ENCODE measurements at regions not wholly inside any gene's neighbourhood (a gene's known extent, or its start where the extent isn't known, plus 50 kb on each side); places are given as distances from the start of the nearest gene placed in this dataset.

- no peak overlapping the region for H3K27ac ChIP-seq (ENCODE audit: low read depth in 1 of 2, low read length in 2 of 2)
- Mint-ChIP-seq H3K9me3 (peaks cover 0 to 13% (median 3%) of the 10 kb centered on the region in 7 donors), H3K36me3 (no peaks in the 10 kb centered on the region), H3K27ac (no peak overlapping the region), H3K27me3 (ENCODE audit: low read depth in 3 of 3) (peaks cover 0 to 1% (median 0%) of the 10 kb centered on the region in 3 donors), H3K4me1 (no peaks in the 10 kb centered on the region), H3K4me3 (no peak overlapping the region)
- H3K27me3 ChIP-seq (ENCODE audit: control insufficient read depth in 2 of 2, insufficient read depth in 2 of 2, low read length in 2 of 2), result no peaks in the 10 kb centered on the region
- no peak overlapping the region for H3K4me3 ChIP-seq (replicated peaks in 1 of 3; ENCODE audit: low read depth in 2 of 3, low read length in 3 of 3)
- no peak overlapping the region for H3K4me2 ChIP-seq (replicated peaks; ENCODE audit: extremely low read depth, low read length, poor library complexity, severe bottlenecking)
- DNase-seq, result no peak
- intact Hi-C loops (cut with micrococcal nuclease), result no loop called here
- TF ChIP-seq, protein P1, sequence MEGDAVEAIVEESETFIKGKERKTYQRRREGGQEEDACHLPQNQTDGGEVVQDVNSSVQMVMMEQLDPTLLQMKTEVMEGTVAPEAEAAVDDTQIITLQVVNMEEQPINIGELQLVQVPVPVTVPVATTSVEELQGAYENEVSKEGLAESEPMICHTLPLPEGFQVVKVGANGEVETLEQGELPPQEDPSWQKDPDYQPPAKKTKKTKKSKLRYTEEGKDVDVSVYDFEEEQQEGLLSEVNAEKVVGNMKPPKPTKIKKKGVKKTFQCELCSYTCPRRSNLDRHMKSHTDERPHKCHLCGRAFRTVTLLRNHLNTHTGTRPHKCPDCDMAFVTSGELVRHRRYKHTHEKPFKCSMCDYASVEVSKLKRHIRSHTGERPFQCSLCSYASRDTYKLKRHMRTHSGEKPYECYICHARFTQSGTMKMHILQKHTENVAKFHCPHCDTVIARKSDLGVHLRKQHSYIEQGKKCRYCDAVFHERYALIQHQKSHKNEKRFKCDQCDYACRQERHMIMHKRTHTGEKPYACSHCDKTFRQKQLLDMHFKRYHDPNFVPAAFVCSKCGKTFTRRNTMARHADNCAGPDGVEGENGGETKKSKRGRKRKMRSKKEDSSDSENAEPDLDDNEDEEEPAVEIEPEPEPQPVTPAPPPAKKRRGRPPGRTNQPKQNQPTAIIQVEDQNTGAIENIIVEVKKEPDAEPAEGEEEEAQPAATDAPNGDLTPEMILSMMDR (IDR thresholded peaks at IDR 0.05), result no peak
- no peaks in the 10 kb centered on the region for H3K4me1 ChIP-seq (ENCODE audit: control insufficient read depth in 1 of 2, insufficient read depth in 2 of 2, low read length in 2 of 2)
- no peak overlapping the region for H2AFZ ChIP-seq (ENCODE audit: insufficient read depth, low read depth, low read length, poor library complexity, severe bottlenecking)
- H3K36me3 ChIP-seq (replicated peaks in 1 of 2; ENCODE audit: control insufficient read depth in 1 of 2, insufficient read depth in 2 of 2, low read length in 2 of 2), result no peaks in the 10 kb centered on the region
- no peaks in the 10 kb centered on the region for H3K79me2 ChIP-seq (ENCODE audit: insufficient read depth, low read length)
- no peak overlapping the region for H3K9ac ChIP-seq (ENCODE audit: insufficient read depth, low read length, poor library complexity, severe bottlenecking)
- no peaks in the 10 kb centered on the region for H4K20me1 ChIP-seq (ENCODE audit: insufficient read depth, low read length)
- peaks cover 6 to 7% of the 10 kb centered on the region in 2 donors for H3K9me3 ChIP-seq (replicated peaks in 1 of 2; ENCODE audit: control insufficient read depth in 1 of 2, insufficient read depth in 1 of 2, low read length in 2 of 2)
Measured at GRCh38 chr4:35464964-35465528, 779.3 kb downstream of the ARAP2 start.

GRCh38 chr4:35491093-35491492 lies 753.2 kb downstream of the ARAP2 start:
- H3K27me3 Mint-ChIP-seq (ENCODE audit: low read depth in 3 of 3), result no peaks in the 10 kb centered on the region
- H3K4me1 Mint-ChIP-seq, result no peaks in the 10 kb centered on the region
- no peak overlapping the region for H2AFZ ChIP-seq (ENCODE audit: insufficient read depth, low read depth, low read length, poor library complexity, severe bottlenecking)

More at GRCh38 chr4:35491093-35491492, 753.2 kb downstream of the ARAP2 start:
- Mint-ChIP-seq H3K4me3 (no peak overlapping the region), H3K36me3 (no peaks in the 10 kb centered on the region), H3K9me3 (peaks cover 0 to 10% (median 3%) of the 10 kb centered on the region in 7 donors), H3K27ac (no peak overlapping the region)
- H3K79me2 ChIP-seq (ENCODE audit: insufficient read depth, low read length), result no peaks in the 10 kb centered on the region
- DNase-seq, result no peak
- no peak overlapping the region for H3K27ac ChIP-seq (ENCODE audit: low read depth in 1 of 2, low read length in 2 of 2)
- TF ChIP-seq, protein P1 (IDR thresholded peaks at IDR 0.05), result no peak
- H3K9me3 ChIP-seq (replicated peaks in 1 of 2; ENCODE audit: control insufficient read depth in 1 of 2, insufficient read depth in 1 of 2, low read length in 2 of 2), result peaks cover 0 to 17% of the 10 kb centered on the region in 2 donors
- no peak overlapping the region for H3K9ac ChIP-seq (ENCODE audit: insufficient read depth, low read length, poor library complexity, severe bottlenecking)
- no peaks in the 10 kb centered on the region for H3K36me3 ChIP-seq (replicated peaks in 1 of 2; ENCODE audit: control insufficient read depth in 1 of 2, insufficient read depth in 2 of 2, low read length in 2 of 2)
- H4K20me1 ChIP-seq (ENCODE audit: insufficient read depth, low read length), result no peaks in the 10 kb centered on the region
- H3K4me2 ChIP-seq (replicated peaks; ENCODE audit: extremely low read depth, low read length, poor library complexity, severe bottlenecking), result no peak overlapping the region
- H3K27me3 ChIP-seq (ENCODE audit: control insufficient read depth in 2 of 2, insufficient read depth in 2 of 2, low read length in 2 of 2), result no peaks in the 10 kb centered on the region
- intact Hi-C loops (cut with micrococcal nuclease), result no loop called here
- no peak overlapping the region for H3K4me3 ChIP-seq (replicated peaks in 1 of 3; ENCODE audit: low read depth in 2 of 3, low read length in 3 of 3)
- H3K4me1 ChIP-seq (ENCODE audit: control insufficient read depth in 1 of 2, insufficient read depth in 2 of 2, low read length in 2 of 2), result no peaks in the 10 kb centered on the region
